BLaER1 treated with 17β-estradiol and CSF1 and Interleukin-3, amounts not matched to agents 10 nM and 100 nM (cell line): ENCODE measurements at regions not wholly inside any gene's neighbourhood (a gene's known extent, or its start where the extent isn't known, plus 50 kb on each side); places are given as distances from the start of the nearest gene placed in this dataset.
A peak's percentile ranks its signal among the peaks of the same experiment; 100 is the strongest.

Experiments used
- H3K27ac ChIP-seq, 11 experiments: shearing (Covaris generic); formaldehyde crosslinking; 2 replicates each; pipeline ENCODE4 v1.8.1; 2022
- H3K27me3 ChIP-seq, 11 experiments: shearing (Covaris generic); formaldehyde crosslinking; 2 replicates each; pipeline ENCODE4 v1.8.1; 2022
- H3K36me3 ChIP-seq, 11 experiments: shearing (Covaris generic); formaldehyde crosslinking; 2 replicates each; pipeline ENCODE4 v1.8.1; 2022
- H3K4me1 ChIP-seq, 10 experiments: shearing (Covaris generic); formaldehyde crosslinking; 2 replicates each; pipeline ENCODE4 v1.8.1; 2022
- H3K4me2 ChIP-seq, 11 experiments: shearing (Covaris generic); formaldehyde crosslinking; 2 replicates each; pipeline ENCODE4 v1.8.1; 2022
- H3K4me3 ChIP-seq, 10 experiments: shearing (Covaris generic); formaldehyde crosslinking; 2 replicates each; pipeline ENCODE4 v1.8.1; 2022
- H3K9ac ChIP-seq, 11 experiments: shearing (Covaris generic); formaldehyde crosslinking; 2 replicates each; pipeline ENCODE4 v1.8.1; 2022
- H3K9me3 ChIP-seq, 11 experiments: shearing (Covaris generic); formaldehyde crosslinking; replicated peaks in 1 of 11; 2 replicates each; pipeline ENCODE4 v1.8.1; 2022
- H4K20me1 ChIP-seq, 11 experiments: shearing (Covaris generic); formaldehyde crosslinking; 2 replicates each; pipeline ENCODE4 v1.8.1; 2022
- Cebpa-rat ChIP-seq, 11 experiments: shearing (Covaris generic); IDR thresholded peaks; 2 replicates each; pipeline ENCODE4 v1.8.1; 2022

DNA sequence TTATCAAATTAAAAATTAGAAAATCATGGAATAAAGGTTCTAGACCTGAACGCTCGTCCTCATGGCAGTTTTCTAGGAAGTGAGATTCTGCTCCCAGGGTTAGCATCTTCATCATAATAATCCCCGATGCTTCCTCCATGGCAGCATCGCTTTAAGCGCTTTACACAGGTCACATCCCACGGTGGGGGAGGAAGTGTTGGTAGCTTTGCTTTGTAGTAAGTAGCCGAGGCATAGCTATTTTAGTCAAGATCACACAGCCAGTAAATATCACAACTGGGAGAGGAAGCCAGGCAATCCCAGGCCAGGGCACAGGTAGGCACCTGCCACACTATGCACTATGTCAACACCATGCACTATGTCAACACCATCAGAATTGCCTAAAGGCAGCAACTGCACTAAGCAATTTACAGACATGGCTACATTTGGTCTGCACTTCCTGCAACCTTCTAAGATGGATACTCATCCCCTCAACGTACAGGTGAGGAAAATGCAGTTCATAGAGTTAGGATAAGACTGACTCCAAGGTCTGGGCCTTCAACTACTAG is 205.5 kb downstream of the FBXO15 start:
- Histone ChIP-seq H3K4me3 (no peak overlapping the region), H3K4me1 (peaks cover 0 to 14% (median 6%) of the 10 kb centered on the region in 10 experiments; a peak in 12 of 20 replicates), H3K9ac (no peak overlapping the region), H3K27ac (no peak overlapping the region), H3K27me3 (no peaks in the 10 kb centered on the region), H4K20me1 (no peaks in the 10 kb centered on the region), H3K36me3 (no peaks in the 10 kb centered on the region), H3K9me3 (peaks cover 0 to 6% (median 0%) of the 10 kb centered on the region in 11 experiments; a peak in 3 of 22 replicates), H3K4me2 (no peak overlapping the region)
- TF ChIP-seq Cebpa-rat (IDR thresholded peaks at IDR 0.05): no peak

DNA sequence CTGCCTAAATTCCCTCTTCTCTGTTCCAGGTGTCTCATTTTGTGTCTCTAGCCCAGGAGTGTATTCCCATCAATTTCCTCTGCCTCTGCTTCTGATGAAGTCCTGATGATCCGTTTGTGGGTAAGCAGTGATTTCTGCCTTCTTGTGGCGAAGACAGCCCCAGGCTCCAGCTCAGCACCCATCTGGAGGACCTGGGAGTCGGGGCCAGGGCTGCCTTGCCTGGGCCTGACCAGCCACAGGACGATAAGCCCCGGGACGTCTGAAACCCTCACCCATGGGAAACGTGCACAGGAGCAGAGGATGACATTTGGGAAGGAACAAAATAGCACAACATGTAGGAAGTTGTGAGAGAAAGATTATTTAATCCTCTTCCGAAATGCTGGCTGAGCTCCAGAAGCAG is 206.9 kb downstream of the FBXO15 start:
- H3K4me3 ChIP-seq: no peak overlapping the region
- H3K27ac ChIP-seq: no peak overlapping the region
- no peaks in the 10 kb centered on the region for H3K27me3 ChIP-seq
- H3K9me3 ChIP-seq: peaks cover 0 to 4% (median 0%) of the 10 kb centered on the region in 11 experiments; a peak in 3 of 22 replicates
- no peaks in the 10 kb centered on the region for H4K20me1 ChIP-seq
- H3K9ac ChIP-seq: no peak overlapping the region
- no peaks in the 10 kb centered on the region for H3K36me3 ChIP-seq
- TF ChIP-seq Cebpa-rat (IDR thresholded peaks at IDR 0.05): no peak
- no peaks in the 10 kb centered on the region for H3K4me1 ChIP-seq
- no peak overlapping the region for H3K4me2 ChIP-seq

DNA sequence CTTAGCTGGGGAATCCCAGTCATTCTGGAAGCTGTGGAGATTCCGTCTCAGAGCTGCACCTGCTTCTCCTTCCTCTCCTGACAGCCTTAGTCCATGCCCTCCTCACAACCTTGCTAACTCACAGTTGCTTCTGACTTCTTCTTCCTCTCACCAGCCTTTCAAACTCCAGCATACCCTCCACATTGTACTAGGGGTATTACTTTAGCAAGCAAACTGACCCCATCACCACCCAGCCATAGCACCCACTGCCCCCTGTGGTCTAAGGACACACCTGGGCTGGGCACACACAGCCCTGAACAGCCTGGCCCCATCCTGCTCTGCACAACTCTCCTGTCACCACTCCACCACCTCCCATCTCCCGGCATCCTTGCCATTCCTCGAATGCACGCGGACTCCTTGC is 208.2 kb downstream of the FBXO15 start:
- Histone ChIP-seq H3K4me1 (no peaks in the 10 kb centered on the region), H3K27ac (no peak overlapping the region), H3K9ac (no peak overlapping the region), H4K20me1 (no peaks in the 10 kb centered on the region), H3K4me3 (no peak overlapping the region), H3K9me3 (no peaks in the 10 kb centered on the region), H3K36me3 (no peaks in the 10 kb centered on the region), H3K4me2 (no peak overlapping the region), H3K27me3 (no peaks in the 10 kb centered on the region)
- no peak for TF ChIP-seq Cebpa-rat (IDR thresholded peaks at IDR 0.05)

DNA sequence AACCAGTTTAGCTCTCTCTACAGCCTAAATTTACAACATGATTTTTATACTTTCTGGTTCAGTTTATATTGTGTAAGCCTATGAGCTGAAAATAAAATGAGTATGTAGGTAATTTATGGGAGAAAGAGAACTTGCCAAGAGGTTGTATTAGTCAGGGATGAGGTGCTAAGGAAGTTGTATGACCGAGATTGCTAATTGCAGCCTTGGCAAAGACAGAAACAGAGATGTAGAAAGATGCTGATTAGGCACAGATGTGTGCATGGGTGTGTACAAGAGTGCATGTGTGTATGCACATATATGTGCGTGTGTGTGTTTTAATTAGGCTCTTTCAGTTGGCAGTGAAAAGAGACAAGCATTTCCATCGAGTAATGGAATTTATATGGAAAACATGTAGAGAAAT is 213.9 kb downstream of the FBXO15 start:
- Histone ChIP-seq H3K27me3 (no peaks in the 10 kb centered on the region), H3K36me3 (no peaks in the 10 kb centered on the region), H3K4me1 (no peaks in the 10 kb centered on the region), H3K9ac (no peak overlapping the region), H3K4me2 (no peak overlapping the region), H3K9me3 (peaks cover 10 to 28% (median 23%) of the 10 kb centered on the region in 11 experiments; a peak in 21 of 22 replicates), H3K27ac (no peak overlapping the region), H3K4me3 (no peak overlapping the region), H4K20me1 (no peaks in the 10 kb centered on the region)
- no peak for TF ChIP-seq Cebpa-rat (IDR thresholded peaks at IDR 0.05)

DNA sequence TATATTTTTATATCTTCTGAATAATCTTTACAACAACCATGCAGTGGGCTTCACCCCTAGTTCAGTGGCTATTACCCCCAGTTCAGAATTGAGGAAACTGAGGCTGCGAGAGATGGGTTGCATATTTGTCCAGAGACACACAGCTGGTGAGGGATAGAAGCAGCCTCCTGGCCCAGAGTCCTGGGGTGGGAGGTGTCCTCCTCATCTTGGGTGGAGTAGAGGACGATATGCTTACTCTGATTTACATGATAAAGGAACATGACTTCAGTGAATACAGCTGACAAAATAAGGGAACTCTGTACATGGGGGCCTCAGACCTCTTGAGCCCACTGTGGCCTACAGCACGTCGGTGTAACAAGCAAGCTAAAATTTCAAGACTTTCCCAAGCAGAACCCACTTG is 214.7 kb downstream of the FBXO15 start:
- no peak for TF ChIP-seq Cebpa-rat (IDR thresholded peaks at IDR 0.05)
- Histone ChIP-seq H3K4me1 (no peaks in the 10 kb centered on the region), H3K27me3 (no peaks in the 10 kb centered on the region), H3K4me2 (no peak overlapping the region), H4K20me1 (no peaks in the 10 kb centered on the region), H3K9ac (no peak overlapping the region), H3K4me3 (no peak overlapping the region), H3K36me3 (no peaks in the 10 kb centered on the region), H3K27ac (no peak overlapping the region), H3K9me3 (peaks cover 10 to 28% (median 23%) of the 10 kb centered on the region in 11 experiments; a peak in 21 of 22 replicates)

DNA sequence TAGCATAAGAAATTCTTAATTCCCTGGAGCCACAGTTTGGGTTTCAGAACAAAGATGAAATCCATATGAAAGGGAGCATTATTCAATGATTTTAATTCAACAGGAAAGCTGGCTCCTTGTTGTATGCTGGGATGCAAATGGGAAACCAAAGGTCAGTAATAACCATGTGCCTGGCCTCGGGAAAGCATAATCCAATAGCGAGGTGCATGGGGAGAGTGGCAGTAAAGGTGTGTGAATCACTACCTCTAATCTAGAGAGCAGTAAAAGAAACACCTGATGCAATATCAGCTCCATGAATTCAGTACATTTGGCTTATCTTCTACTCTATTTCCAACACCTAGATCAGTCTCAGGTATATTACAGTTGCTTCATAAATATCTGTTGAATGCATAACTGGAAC is 220.1 kb downstream of the FBXO15 start:
- H3K36me3 ChIP-seq: no peaks in the 10 kb centered on the region
- H4K20me1 ChIP-seq: no peaks in the 10 kb centered on the region; a peak in 1 of 22 replicates
- H3K9me3 ChIP-seq: peaks cover 10 to 22% (median 19%) of the 10 kb centered on the region in 11 experiments; a peak in 21 of 22 replicates
- no peak overlapping the region for H3K9ac ChIP-seq
- H3K4me2 ChIP-seq: no peak overlapping the region
- TF ChIP-seq Cebpa-rat (IDR thresholded peaks at IDR 0.05): no peak
- peaks cover 0 to 5% (median 0%) of the 10 kb centered on the region in 10 experiments; a peak in 2 of 20 replicates for H3K4me1 ChIP-seq
- H3K27me3 ChIP-seq: no peaks in the 10 kb centered on the region
- no peak overlapping the region for H3K4me3 ChIP-seq
- H3K27ac ChIP-seq: no peak overlapping the region

DNA sequence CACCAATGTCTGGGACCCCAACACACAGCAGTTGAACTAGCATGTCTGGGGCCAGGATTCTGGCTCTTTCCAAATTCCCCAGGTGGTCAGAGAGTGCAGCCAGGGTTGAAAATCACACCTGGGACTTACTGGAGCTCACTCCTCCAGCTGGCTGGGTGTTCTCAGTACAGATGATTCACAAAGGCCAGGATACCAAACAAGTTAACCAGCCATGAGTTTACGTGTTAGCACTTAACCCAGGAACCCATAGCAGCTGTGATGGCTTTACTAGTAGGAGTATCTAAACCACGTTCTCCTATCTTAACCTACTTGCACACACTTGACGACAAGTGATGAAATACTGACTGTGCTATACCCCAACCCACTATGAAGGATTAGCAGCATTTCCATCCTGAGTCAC is 222.8 kb downstream of the FBXO15 start:
- H3K9me3 ChIP-seq: no peaks in the 10 kb centered on the region
- TF ChIP-seq Cebpa-rat (IDR thresholded peaks at IDR 0.05): no peak
- H4K20me1 ChIP-seq: no peaks in the 10 kb centered on the region; a peak in 1 of 22 replicates

DNA sequence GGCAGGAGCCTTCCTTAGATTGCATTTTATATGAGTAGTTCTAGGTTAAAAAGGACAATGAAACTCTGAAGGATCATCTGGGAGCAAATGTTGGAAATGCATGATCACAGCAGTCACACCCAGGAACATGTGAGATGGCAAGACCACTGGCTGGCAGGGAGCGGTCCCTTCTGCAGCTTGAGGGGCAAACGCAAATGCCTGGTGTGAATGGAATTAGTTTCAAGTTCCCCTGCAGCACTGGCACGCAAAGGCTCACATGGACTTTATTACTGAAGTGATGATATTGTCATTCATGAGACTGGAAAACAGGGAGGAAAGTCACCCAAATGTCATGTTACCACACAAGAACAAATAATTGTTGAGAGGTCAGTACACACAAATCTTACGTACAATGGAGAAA is 223.3 kb downstream of the FBXO15 start:
- H3K36me3 ChIP-seq: no peaks in the 10 kb centered on the region
- no peaks in the 10 kb centered on the region; a peak in 1 of 22 replicates for H4K20me1 ChIP-seq
- H3K4me3 ChIP-seq: no peak overlapping the region
- H3K4me1 ChIP-seq: peaks cover 0 to 8% (median 1%) of the 10 kb centered on the region in 10 experiments; a peak in 5 of 20 replicates
- no peak overlapping the region for H3K4me2 ChIP-seq
- H3K9ac ChIP-seq: no peak overlapping the region
- H3K27ac ChIP-seq: no peak overlapping the region
- H3K9me3 ChIP-seq: no peaks in the 10 kb centered on the region
- no peak for TF ChIP-seq Cebpa-rat (IDR thresholded peaks at IDR 0.05)
- H3K27me3 ChIP-seq: no peaks in the 10 kb centered on the region

More for the DNA sequence above, 222.8 kb downstream of the FBXO15 start:
- Histone ChIP-seq H3K27me3 (no peaks in the 10 kb centered on the region), H3K4me3 (no peak overlapping the region), H3K4me1 (peaks cover 0 to 5% (median 0%) of the 10 kb centered on the region in 10 experiments; a peak in 2 of 20 replicates), H3K4me2 (no peak overlapping the region), H3K9ac (no peak overlapping the region), H3K36me3 (no peaks in the 10 kb centered on the region), H3K27ac (no peak overlapping the region)

DNA sequence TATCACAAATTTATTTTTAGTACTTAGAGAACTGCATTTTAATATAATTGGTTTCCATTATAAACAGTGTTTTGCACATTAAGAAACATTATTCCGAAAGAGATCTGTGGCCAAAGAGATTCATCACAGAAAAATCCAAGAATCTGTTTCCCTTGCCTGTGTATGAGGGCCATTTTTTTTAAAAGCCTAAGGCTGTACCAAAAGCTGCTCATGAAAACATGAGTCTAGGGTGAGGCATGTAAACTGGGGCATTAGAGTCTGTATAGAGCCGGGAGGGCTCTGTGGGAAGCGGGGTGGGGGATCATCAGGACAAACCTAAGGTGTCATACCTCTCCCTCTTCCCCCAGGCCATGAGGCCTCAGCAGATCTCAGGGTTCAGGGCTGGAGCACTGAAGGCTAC is 223.8 kb downstream of the FBXO15 start:
- no peak for TF ChIP-seq Cebpa-rat (IDR thresholded peaks at IDR 0.05)
- no peaks in the 10 kb centered on the region; a peak in 1 of 22 replicates for H4K20me1 ChIP-seq
- peaks cover 0 to 12% (median 5%) of the 10 kb centered on the region in 10 experiments; a peak in 8 of 20 replicates for H3K4me1 ChIP-seq
- no peak overlapping the region for H3K4me2 ChIP-seq
- no peaks in the 10 kb centered on the region for H3K36me3 ChIP-seq
- H3K9ac ChIP-seq: no peak overlapping the region
- H3K4me3 ChIP-seq: no peak overlapping the region
- no peaks in the 10 kb centered on the region for H3K27me3 ChIP-seq
- H3K27ac ChIP-seq: no peak overlapping the region
- no peaks in the 10 kb centered on the region for H3K9me3 ChIP-seq

DNA sequence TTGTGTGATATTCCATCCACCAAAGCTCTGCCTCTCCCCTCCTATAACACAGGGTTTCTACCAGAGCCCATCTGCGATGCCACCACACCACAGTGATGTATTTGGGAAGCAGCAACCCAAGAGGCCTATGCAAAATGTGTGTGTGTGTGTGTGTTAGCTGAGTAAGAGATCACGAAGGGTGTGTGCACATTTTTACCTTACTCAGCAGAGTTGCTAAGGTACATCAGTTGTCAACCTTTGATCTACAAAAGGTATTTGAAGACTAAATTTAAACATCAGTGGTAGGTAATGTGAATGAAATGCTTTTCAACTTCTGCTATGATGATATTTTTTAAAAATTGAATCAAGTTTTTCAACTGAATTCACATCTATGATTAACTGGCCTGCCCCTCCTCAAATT is 227.6 kb downstream of the FBXO15 start:
- no peaks in the 10 kb centered on the region; a peak in 1 of 22 replicates for H4K20me1 ChIP-seq
- no peak for TF ChIP-seq Cebpa-rat (IDR thresholded peaks at IDR 0.05)
- no peaks in the 10 kb centered on the region for H3K36me3 ChIP-seq
- H3K4me2 ChIP-seq: 0 out of 22 replicates have a peak overlapping the region, but pooled peaks of 1 of the 11 experiments have one; percentile 54
- no peak overlapping the region for H3K4me3 ChIP-seq
- H3K9me3 ChIP-seq: no peaks in the 10 kb centered on the region
- no peak overlapping the region for H3K9ac ChIP-seq
- H3K27ac ChIP-seq: no peak overlapping the region
- no peaks in the 10 kb centered on the region for H3K27me3 ChIP-seq
- peaks cover 0 to 16% (median 10%) of the 10 kb centered on the region in 10 experiments; a peak in 10 of 20 replicates for H3K4me1 ChIP-seq
